Hindlimb muscle (tissue), 1 donor: ENCODE measurements at regions not wholly inside any gene's neighbourhood (a gene's known extent, or its start where the extent isn't known, plus 50 kb on each side); places are given as distances from the start of the nearest gene placed in this dataset.

Source experiments
- DNase-seq: peaks from one replicate; pipeline ENCODE4 v3.0.0-alpha.2; 2013

- no peak for DNase-seq
Measured at GRCh38 chr1:201612645-201613044, 73.7 kb downstream of the NAV1 start.

- DNase-seq: peak; percentile 34
Measured at GRCh38 chr1:201614262-201615015, 75.5 kb downstream of the NAV1 start.

GRCh38 chr1:201617157-201617556 is 78.2 kb downstream of the NAV1 start:
- no peak for DNase-seq

DNA sequence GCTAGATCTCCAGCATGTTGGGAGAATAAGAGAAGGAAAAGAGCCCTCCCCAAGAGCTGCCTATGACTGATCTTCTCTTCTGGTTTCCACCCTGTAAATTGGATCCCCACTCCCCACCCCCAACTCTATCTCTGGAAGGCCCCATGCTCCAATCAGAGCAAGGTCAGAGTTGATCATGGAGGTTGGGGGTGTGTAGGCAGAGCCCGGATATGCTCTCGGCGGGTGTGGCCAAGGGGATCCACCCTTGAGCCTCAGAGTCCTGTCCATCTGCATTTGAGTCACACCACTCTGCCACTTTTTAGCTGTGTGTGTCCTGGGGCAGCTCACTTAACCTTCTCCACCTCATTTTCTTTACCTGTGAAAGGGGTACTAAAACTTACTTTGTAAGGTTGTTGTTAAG is 79.5 kb downstream of the NAV1 start:
- DNase-seq: no peak

GRCh38 chr1:201618905-201619304 is 80.0 kb downstream of the NAV1 start:
- DNase-seq: no peak

DNA sequence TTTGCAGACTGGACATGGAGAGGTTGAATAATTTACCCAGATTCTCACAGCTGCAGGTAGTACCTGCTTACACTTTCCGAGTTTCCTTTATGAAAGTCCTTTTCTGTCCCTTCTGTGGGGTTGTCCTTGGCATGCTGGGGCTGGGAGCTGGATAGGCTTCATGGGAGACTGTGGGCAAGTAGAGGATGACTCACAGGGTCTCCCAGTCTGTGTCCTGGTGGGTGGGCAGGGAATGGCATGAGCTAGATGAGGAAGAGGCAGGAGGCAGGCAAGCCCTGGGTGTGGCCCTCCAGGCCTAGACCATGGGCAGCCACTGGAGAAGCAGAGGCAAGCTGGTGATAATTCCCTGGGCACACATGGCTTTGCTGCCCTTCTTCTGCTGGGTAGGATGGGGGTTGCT is 80.6 kb downstream of the NAV1 start:
- no peak for DNase-seq

DNA sequence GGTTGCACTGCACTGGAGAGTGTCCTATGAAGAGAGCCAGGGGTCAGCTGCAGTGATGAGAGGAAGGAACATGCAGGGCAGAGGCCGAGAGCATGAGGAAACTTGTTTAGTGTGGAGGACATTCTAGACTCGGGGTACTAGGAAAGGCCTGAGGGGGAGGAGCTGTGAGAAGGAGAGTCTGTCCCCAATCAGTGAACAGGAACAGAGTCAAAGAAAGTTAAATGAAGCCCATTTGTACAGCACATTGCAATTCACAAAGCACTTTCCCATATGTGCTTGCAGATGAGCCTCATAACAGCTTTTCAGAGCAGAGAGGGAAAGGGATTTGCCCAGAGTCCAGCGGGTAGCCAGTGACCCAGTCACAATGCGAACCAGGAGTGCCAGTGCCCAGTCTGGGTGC is 83.4 kb downstream of the NAV1 start:
- DNase-seq: no peak

DNA sequence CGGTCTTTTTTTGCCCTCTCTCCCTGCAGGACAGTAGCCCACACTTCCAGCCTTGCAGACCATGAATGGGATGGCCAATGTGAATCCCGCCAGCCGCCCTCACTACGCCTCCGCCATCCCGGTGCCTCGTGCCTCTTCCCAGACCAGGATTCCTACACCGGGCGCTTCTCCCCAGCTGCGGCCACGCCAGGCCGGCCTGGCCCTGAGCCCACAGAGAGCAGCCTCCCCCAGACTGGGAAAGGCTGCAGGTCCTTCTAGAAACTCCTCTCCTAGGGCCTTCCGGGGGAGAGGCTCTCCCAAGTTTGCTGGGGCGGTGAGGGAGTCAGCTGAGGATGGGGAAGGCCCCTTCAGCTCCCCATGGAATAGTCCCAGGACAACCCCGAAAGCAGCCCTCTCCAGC is 83.9 kb downstream of the NAV1 start:
- DNase-seq: no peak

- DNase-seq: no peak
Measured at GRCh38 chr1:201624741-201625225, 85.9 kb downstream of the NAV1 start.

- DNase-seq: no peak
Measured at GRCh38 chr1:201625226-201625761, 86.4 kb downstream of the NAV1 start.

DNA sequence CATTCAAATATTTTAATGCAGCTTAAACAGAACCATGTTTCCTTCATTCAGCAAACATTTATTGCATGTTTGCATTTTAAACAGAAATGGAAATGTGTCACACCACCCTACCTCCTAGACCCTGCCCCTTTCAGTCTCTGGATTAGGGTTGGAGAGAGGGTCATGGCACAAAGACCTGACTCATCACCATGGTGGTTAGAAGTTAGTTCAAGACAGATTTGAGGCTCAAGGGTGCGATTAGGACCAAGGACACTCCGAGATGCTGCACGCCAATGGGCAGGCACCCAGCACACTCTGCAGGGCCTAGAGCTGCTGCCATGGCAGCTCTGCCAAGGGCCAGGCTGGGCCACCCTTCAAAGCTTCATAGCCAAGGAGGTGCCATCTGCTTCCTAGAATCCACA is 86.9 kb downstream of the NAV1 start:
- no peak for DNase-seq

DNA sequence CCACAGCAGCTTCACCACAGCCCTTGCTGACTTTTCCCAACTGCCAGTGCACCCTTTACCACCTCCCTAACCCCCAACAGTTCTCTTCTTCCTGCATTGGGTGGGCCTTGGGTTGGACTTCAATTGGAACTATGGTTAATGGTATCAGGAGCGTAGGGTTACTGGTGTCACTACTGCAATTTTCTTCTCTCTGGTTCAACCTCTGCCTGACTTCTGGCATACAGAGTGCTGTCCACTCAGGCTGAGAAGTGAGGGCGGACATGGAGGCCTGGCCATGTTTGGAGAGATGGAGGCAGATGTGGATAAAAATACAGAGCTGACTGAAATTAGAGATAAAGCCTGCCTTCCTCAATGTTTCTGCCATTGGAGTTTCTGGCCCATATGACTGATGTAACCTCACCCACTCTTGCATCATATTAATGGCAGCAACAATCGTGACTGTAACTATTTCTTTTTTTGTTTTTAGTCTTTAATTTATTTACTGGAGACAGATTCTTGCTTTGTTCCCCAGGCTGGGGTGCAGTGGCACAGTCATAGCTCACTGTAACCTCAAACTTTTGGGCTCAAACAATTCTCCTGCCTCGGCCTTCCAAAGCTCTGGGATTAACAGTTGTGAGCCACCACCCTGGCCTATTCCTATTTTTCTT is 87.8 kb downstream of the NAV1 start:
- no peak for DNase-seq

DNA sequence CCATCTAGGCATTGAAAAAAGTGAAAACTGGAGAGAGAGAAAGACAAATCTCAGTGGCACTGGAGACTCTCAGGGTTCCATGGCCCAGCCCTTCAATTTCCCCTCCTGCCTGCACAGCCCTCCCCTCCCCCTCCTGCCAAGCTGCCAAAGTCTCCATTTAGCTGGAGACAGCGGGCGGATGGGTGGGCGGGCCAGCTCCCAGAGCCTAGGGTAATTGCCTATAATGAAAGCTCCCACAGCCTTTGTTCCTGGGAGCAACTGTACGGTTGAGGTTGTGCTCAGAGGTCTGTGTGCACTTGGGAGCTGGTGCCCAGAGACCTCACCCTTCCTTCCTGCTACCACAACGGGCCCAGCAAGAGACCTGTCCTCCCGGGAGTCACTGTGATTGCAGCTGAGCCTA is 89.6 kb downstream of the NAV1 start:
- no peak for DNase-seq

DNA sequence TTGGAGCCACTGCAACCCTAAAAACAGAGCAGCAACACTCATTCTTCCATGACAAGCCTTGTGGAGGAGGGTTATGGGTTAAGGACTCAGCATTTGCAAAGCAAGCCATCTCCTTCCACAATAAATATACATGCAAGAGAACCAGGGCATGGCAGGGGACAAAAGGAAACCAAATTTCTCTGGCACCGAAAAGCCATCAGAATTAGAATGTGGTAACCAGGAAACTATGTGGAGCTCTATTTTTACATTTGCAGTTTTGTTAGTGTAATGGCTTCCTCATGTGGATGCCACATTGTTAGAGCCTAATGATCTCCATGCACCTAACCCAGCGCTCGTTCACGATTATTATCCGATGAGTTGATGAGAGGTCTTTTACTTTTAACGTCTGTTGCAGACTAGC is 91.7 kb downstream of the NAV1 start:
- DNase-seq: no peak

- DNase-seq: no peak
Measured at GRCh38 chr1:201631037-201631436, 92.1 kb downstream of the NAV1 start.

DNA sequence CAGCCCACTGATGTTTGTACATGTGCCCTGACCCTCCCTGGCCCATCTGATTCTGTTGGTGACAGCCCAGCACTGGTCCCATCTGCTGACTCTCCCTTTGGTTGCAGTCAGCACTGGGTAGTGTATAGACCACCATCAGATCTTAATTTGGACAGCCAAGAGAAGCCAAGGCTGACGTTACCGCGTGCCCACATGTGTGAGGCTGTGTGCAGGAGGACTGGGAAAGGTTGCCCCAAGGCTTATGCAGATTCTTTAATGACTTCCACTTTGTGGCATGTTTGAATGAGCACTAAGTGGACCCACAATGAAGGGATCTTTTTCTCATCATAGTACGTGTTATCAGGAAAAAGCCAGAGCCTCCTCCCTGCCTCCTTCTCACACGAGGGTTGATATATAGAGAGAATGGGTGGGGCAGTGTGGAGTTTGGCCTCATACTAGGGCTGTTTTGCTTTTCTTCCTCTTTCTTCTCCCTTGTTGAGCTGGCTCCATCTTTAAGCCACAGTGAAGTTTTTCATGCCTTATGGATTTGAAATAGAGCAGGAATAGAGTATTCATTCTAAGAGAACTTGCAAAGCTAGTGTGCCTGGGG is 93.5 kb downstream of the NAV1 start:
- no peak for DNase-seq

DNA sequence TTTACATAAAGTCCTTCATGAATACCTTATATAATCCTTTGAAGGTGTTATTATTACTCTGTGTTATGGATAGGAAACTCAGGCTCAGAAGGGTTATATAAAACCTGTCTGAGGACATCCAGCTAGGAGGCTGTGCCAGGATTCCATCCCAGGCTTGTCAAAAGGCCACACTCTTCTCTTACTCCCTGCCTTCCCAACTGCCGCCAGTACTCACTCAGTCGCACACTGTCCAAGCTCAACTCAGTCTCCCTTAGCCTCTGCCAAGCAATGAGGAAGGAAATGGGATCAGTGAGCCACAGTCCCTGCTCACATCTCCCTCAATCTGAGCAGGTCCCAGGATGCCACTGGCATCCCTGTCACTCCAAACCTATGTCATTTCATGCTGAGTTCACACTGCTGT is 94.4 kb downstream of the NAV1 start:
- DNase-seq: no peak

DNA sequence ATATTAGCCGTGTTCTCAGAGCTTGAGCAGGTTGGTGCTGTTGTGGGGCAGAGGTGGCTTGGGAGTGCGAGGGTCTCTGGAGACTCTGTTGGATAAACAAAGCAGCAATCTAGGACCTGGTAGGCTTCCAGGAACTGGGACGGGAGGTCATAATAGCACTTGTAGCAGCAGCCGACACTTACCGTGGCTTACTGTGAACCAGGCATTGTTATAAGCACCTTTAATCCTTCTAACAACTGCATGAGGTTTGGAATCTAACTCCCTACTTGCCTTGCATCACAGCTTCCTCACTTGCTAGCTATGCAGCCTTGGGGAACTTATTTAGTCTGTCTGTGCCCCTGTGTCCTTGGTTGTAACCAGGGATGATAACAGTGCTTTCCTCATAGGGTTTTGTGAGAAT is 94.9 kb downstream of the NAV1 start:
- DNase-seq: no peak

- DNase-seq: no peak
Measured at GRCh38 chr1:201634261-201634660, 95.3 kb downstream of the NAV1 start.

DNA sequence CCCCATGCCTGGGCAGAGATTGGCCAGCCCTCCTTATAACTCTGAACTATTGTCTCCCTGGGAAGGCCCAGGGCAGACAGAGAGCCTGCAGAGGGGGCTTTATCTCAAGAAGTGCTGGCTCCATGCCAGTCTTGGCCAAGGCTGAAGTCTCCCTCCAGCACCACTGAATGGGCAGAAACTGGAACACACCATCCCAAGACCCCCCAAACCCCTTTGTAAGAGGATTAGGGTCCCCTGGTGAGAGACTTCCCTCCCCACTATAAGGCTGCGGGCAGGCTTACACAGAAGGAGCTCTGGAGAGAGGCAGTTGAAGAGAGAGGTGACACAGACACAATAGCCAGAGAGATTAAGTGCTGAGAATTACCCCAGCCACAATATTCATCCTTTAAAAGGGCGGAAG is 97.2 kb downstream of the NAV1 start:
- DNase-seq: no peak

DNA sequence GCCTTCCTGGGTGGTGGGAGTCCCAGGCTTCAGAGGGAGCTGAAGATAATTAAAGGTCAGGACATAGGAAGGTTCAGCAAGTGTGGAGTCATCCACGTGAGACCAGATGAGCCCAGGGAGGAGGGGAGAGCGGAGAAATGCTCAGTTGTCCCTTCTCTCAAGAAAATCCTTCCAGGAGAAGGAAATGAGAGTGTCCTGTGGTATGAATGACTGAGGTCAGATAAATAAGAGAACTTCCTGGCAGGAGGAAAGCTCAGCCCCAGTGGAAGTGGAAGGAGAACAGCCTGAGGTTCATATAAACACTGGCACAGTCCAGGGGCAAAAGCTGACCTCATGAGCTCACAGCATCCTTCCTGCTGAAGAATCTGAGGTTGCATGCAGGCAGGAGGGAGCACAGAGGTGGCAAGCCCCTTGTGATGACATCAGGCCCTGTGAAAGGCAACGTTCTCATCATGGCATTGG is 97.6 kb downstream of the NAV1 start:
- DNase-seq: no peak

DNA sequence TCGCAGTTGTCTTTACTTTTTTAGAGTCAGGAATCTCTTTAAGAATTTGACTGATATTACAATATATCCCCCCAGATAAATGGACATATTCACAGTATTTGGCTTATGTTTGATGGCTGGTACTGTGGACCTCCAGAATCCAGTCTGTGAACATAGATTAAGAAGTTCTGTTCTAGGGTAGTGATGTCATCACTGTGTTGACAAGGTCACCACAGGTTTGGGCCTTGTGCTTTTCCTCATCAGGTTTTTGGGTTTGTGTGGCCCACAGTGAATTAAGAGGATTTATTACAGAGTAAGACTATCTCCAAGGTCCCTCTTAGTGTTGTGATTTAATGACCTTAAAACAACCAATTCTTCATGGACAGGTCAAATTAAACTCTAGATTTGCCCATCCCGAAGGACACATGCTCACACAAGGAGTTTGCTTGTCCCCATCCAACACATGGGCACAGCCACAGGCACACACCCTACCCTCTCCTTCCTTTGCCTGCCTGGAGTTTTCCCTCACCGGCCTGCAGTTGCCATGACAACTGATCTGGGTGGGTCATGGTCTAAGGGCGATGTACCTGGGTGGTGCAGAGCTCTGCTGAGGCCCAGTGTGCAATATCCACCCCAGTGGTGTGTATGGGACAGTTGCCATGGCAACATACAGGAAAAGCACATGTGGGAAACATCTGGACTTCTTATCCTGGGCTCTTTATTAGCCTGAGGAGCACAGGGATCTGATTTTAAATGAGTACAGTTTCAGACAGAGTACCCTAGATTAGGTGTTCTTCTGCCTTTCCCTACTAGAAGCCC is 98.6 kb downstream of the NAV1 start:
- DNase-seq: peak; percentile 29

DNA sequence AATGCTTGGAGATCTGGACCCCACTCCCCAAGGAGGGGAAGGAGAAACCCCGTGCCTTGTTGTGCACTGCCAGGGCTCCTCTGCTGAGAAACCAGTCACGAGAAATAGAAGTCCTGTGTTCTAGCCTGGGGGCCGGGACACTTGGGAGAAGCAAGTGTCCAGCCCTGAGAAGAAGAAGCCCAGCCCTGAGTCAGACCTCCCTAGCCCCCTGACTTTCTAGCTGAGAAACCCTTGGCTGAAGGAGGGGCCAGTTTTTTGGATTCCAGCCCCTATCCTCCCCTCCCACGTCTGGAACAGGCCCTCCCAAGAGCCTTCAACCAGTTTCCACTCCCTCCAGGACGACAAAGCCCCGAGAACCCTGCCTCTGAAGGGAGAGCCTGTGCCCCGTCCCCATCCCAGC is 100.5 kb downstream of the NAV1 start:
- DNase-seq: no peak
